ENCODE measurements at regions not wholly inside any gene's neighbourhood (a gene's known extent, or its start where the extent isn't known, plus 50 kb on each side); places are given as distances from the start of the nearest gene placed in this dataset.

GRCh38 chr21:16829532-16829931 is 683.3 kb upstream of the CXADR start:
- Histone ChIP-seq H3K27ac (no peak overlapping the region), H3K9me3 (no peaks in the 10 kb centered on the region), H3K4me1 (no peaks in the 10 kb centered on the region), H3K4me3 (no peak overlapping the region), H3K27me3 (no peaks in the 10 kb centered on the region), H3K36me3 (no peaks in the 10 kb centered on the region)
- 77 to 87% methylated on average over 3 of the region's 3 CpGs for WGBS, 2 donors
- TF ChIP-seq POLR2A (IDR thresholded peaks at IDR 0.05) (no peak), EP300 (IDR thresholded peaks at IDR 0.05) (no peak), CTCF (IDR thresholded peaks at IDR 0.05) (no peak)
- DNase-seq (ENCODE audit: low spot score in 2 of 2), result no peak

- Histone ChIP-seq H3K9me3 (no peaks in the 10 kb centered on the region), H3K36me3 (no peaks in the 10 kb centered on the region), H3K27ac (no peak overlapping the region), H3K4me1 (peaks cover 0 to 12% (median 3%) of the 10 kb centered on the region in 4 donors), H3K27me3 (no peaks in the 10 kb centered on the region), H3K4me3 (no peak overlapping the region)
- DNase-seq (ENCODE audit: low spot score in 2 of 2), result no peak
- TF ChIP-seq EP300 (IDR thresholded peaks at IDR 0.05) (no peak), CTCF (IDR thresholded peaks at IDR 0.05) (no peak), POLR2A (IDR thresholded peaks at IDR 0.05) (no peak)
These were observed 680.1 kb upstream of the CXADR start for GRCh38 chr21:16832791-16833190.

GRCh38 chr21:16834791-16835190 is 678.1 kb upstream of the CXADR start:
- H3K36me3 ChIP-seq, result no peaks in the 10 kb centered on the region
- no peak for TF ChIP-seq EP300 (IDR thresholded peaks at IDR 0.05)
- TF ChIP-seq CTCF (IDR thresholded peaks at IDR 0.05), result no peak
- TF ChIP-seq POLR2A (IDR thresholded peaks at IDR 0.05), result no peak
- no peak for DNase-seq (ENCODE audit: low spot score in 2 of 2)
- peaks cover 0 to 20% (median 5%) of the 10 kb centered on the region in 4 donors for H3K4me1 ChIP-seq
- H3K27ac ChIP-seq, result no peak overlapping the region
- no peaks in the 10 kb centered on the region for H3K9me3 ChIP-seq
- H3K27me3 ChIP-seq, result no peaks in the 10 kb centered on the region
- no peak overlapping the region for H3K4me3 ChIP-seq
- WGBS, 2 donors, result 78 to 83% methylated on average over 1 of the region's 1 CpG

- no peak overlapping the region for H3K4me3 ChIP-seq
- H3K4me1 ChIP-seq, result peaks cover 0 to 40% (median 5%) of the 10 kb centered on the region in 4 donors
- TF ChIP-seq EP300 (IDR thresholded peaks at IDR 0.05) (no peak), CTCF (IDR thresholded peaks at IDR 0.05) (no peak), POLR2A (IDR thresholded peaks at IDR 0.05) (no peak)
- H3K27me3 ChIP-seq, result no peaks in the 10 kb centered on the region
- DNase-seq (ENCODE audit: low spot score in 2 of 2), result no peak
- H3K36me3 ChIP-seq, result no peaks in the 10 kb centered on the region
- peak overlapping the region in 2 of 4 donors; percentile 57 for H3K27ac ChIP-seq
- H3K9me3 ChIP-seq, result no peaks in the 10 kb centered on the region
These were observed 675.5 kb upstream of the CXADR start for GRCh38 chr21:16837321-16837720.

- TF ChIP-seq POLR2A (IDR thresholded peaks at IDR 0.05), result no peak
- no peak for TF ChIP-seq CTCF (IDR thresholded peaks at IDR 0.05)
- no peak for TF ChIP-seq EP300 (IDR thresholded peaks at IDR 0.05)
- Histone ChIP-seq H3K4me1 (peaks cover 0 to 42% (median 5%) of the 10 kb centered on the region in 4 donors), H3K4me3 (no peak overlapping the region), H3K36me3 (no peaks in the 10 kb centered on the region), H3K27me3 (no peaks in the 10 kb centered on the region), H3K27ac (peak overlapping the region in 2 of 4 donors; percentile 57), H3K9me3 (no peaks in the 10 kb centered on the region)
- WGBS, 2 donors, result 50 to 59% methylated on average over 2 of the region's 2 CpGs
- no peak for DNase-seq (ENCODE audit: low spot score in 2 of 2)
These were observed 675.1 kb upstream of the CXADR start for GRCh38 chr21:16837721-16838120.
